Left ventricle myocardium superior (tissue), 1 donor: ENCODE measurements at regions not wholly inside any gene's neighbourhood (a gene's known extent, or its start where the extent isn't known, plus 50 kb on each side); places are given as distances from the start of the nearest gene placed in this dataset.

Experiments used
- ATAC-seq: fragments of 200-7000 bp; cut with Tn5 transposase; one replicate; pipeline ENCODE4 v1.9.1; 2020; ENCODE audit warnings: mild to moderate bottlenecking, moderate library complexity
- DNase-seq: peaks from one replicate; pipeline ENCODE4 v3.0.0-alpha.2; 2020
- intact Hi-C: fragments of 100-400 bp; cut with micrococcal nuclease; formaldehyde crosslinking; loops from one replicate; pipeline ENCODE4 v1.11.0; 2022
- donor health status: DM: no; HTN: yes; CAD: no; lungs with severe emphysema.

GRCh38 chr12:58976146-58976545 lies 55.8 kb upstream of the LRIG3 start:
- ATAC-seq = no peak
- DNase-seq = no peak
- intact Hi-C loops = no loop called here
